ENCODE measurements at regions not wholly inside any gene's neighbourhood (a gene's known extent, or its start where the extent isn't known, plus 50 kb on each side); places are given as distances from the start of the nearest gene placed in this dataset.

GRCh38 chr12:85461127-85461526, 181.1 kb downstream of the ALX1 start:
- TF ChIP-seq CTCF (conservative IDR thresholded peaks at IDR 0.05 in 1 of 2, IDR thresholded peaks at IDR 0.05 in 1 of 2; ENCODE audit: low read depth in 1 of 2, low read length in 2 of 2) (no peak), EZH2 (IDR thresholded peaks at IDR 0.05; ENCODE audit: low read length, missing control alignments) (no peak)
